ENCODE measurements at regions not wholly inside any gene's neighbourhood (a gene's known extent, or its start where the extent isn't known, plus 50 kb on each side); places are given as distances from the start of the nearest gene placed in this dataset.

GRCh38 chr18:67966224-67966623 lies 449.7 kb upstream of the DSEL start:
- H3K9me2 ChIP-seq (ENCODE audit: low read depth, low read length): no peaks in the 10 kb centered on the region
- H3K36me3 ChIP-seq (ENCODE audit: insufficient read depth, low read length): no peaks in the 10 kb centered on the region
- H3K4me2 ChIP-seq (ENCODE audit: low read length): no peak overlapping the region
- H3K4me3 ChIP-seq (ENCODE audit: low read depth, low read length, poor library complexity, severe bottlenecking): no peak overlapping the region
- H3K9ac ChIP-seq (ENCODE audit: low read length): no peak overlapping the region
- no peaks in the 10 kb centered on the region for H3K9me3 ChIP-seq (ENCODE audit: low read length)
- no peaks in the 10 kb centered on the region for H3K4me1 ChIP-seq (ENCODE audit: insufficient read depth, low read length, severe bottlenecking)
- TF ChIP-seq EZH2 (IDR thresholded peaks at IDR 0.05; ENCODE audit: borderline replicate concordance, low read length) (no peak), CTCF (IDR thresholded peaks at IDR 0.05; ENCODE audit: low read length) (no peak)
- no peaks in the 10 kb centered on the region for H3K79me2 ChIP-seq (ENCODE audit: insufficient read depth, low read length)
- H3K27ac ChIP-seq (ENCODE audit: low read depth, low read length, poor library complexity, severe bottlenecking): no peak overlapping the region
- H3K27me3 ChIP-seq (ENCODE audit: insufficient read depth, low read length): no peaks in the 10 kb centered on the region
- no peaks in the 10 kb centered on the region for H4K20me1 ChIP-seq (ENCODE audit: insufficient read depth, low read length)
- no peak overlapping the region for H2AFZ ChIP-seq (ENCODE audit: low read length)
- no peaks in the 10 kb centered on the region for H3F3A ChIP-seq (ENCODE audit: insufficient read depth, low read length)

GRCh38 chr18:67964462-67964861 lies 447.9 kb upstream of the DSEL start:
- H3F3A ChIP-seq (ENCODE audit: insufficient read depth, low read length): no peaks in the 10 kb centered on the region
- no peaks in the 10 kb centered on the region for H4K20me1 ChIP-seq (ENCODE audit: insufficient read depth, low read length)
- no peak overlapping the region for H2AFZ ChIP-seq (ENCODE audit: low read length)
- no peaks in the 10 kb centered on the region for H3K9me3 ChIP-seq (ENCODE audit: low read length)
- H3K27ac ChIP-seq (ENCODE audit: low read depth, low read length, poor library complexity, severe bottlenecking): no peak overlapping the region
- H3K79me2 ChIP-seq (ENCODE audit: insufficient read depth, low read length): no peaks in the 10 kb centered on the region
- no peaks in the 10 kb centered on the region for H3K27me3 ChIP-seq (ENCODE audit: insufficient read depth, low read length)
- H3K9me2 ChIP-seq (ENCODE audit: low read depth, low read length): no peaks in the 10 kb centered on the region
- H3K4me1 ChIP-seq (ENCODE audit: insufficient read depth, low read length, severe bottlenecking): no peaks in the 10 kb centered on the region
- H3K36me3 ChIP-seq (ENCODE audit: insufficient read depth, low read length): no peaks in the 10 kb centered on the region
- H3K9ac ChIP-seq (ENCODE audit: low read length): no peak overlapping the region
- no peak overlapping the region for H3K4me3 ChIP-seq (ENCODE audit: low read depth, low read length, poor library complexity, severe bottlenecking)
- no peak overlapping the region for H3K4me2 ChIP-seq (ENCODE audit: low read length)
- TF ChIP-seq EZH2 (IDR thresholded peaks at IDR 0.05; ENCODE audit: borderline replicate concordance, low read length): no peak
- no peak for TF ChIP-seq CTCF (IDR thresholded peaks at IDR 0.05; ENCODE audit: low read length)

GRCh38 chr18:67961701-67962440 lies 445.4 kb upstream of the DSEL start:
- H3K4me1 ChIP-seq (ENCODE audit: insufficient read depth, low read length, severe bottlenecking): no peaks in the 10 kb centered on the region
- TF ChIP-seq CTCF (IDR thresholded peaks at IDR 0.05; ENCODE audit: low read length) (no peak), EZH2 (IDR thresholded peaks at IDR 0.05; ENCODE audit: borderline replicate concordance, low read length) (no peak)
- H3K9ac ChIP-seq (ENCODE audit: low read length): no peak overlapping the region
- H3F3A ChIP-seq (ENCODE audit: insufficient read depth, low read length): no peaks in the 10 kb centered on the region
- H3K36me3 ChIP-seq (ENCODE audit: insufficient read depth, low read length): no peaks in the 10 kb centered on the region
- H2AFZ ChIP-seq (ENCODE audit: low read length): no peak overlapping the region
- no peak overlapping the region for H3K27ac ChIP-seq (ENCODE audit: low read depth, low read length, poor library complexity, severe bottlenecking)
- H3K27me3 ChIP-seq (ENCODE audit: insufficient read depth, low read length): no peaks in the 10 kb centered on the region
- H3K9me2 ChIP-seq (ENCODE audit: low read depth, low read length): no peaks in the 10 kb centered on the region
- H3K4me3 ChIP-seq (ENCODE audit: low read depth, low read length, poor library complexity, severe bottlenecking): no peak overlapping the region
- H4K20me1 ChIP-seq (ENCODE audit: insufficient read depth, low read length): no peaks in the 10 kb centered on the region
- no peaks in the 10 kb centered on the region for H3K9me3 ChIP-seq (ENCODE audit: low read length)
- H3K79me2 ChIP-seq (ENCODE audit: insufficient read depth, low read length): no peaks in the 10 kb centered on the region
- H3K4me2 ChIP-seq (ENCODE audit: low read length): no peak overlapping the region

All from OCI-LY1 (cell line).